Panc1 (cell line): ENCODE measurements at regions not wholly inside any gene's neighbourhood (a gene's known extent, or its start where the extent isn't known, plus 50 kb on each side); places are given as distances from the start of the nearest gene placed in this dataset.

Source experiments
- ATAC-seq: fragments of 200-7000 bp; cut with Tn5 transposase; 2 replicates; pipeline ENCODE4 v1.9.1; 2020; ENCODE audit warnings: mild to moderate bottlenecking, moderate library complexity
- BruUV-seq: library from RNA; stranded (reverse); fragments of 400-500 nt; replicated peaks from 2 replicates; lab custom pipeline; 2021; lab: Mats Ljungman, UMichigan
- CTCF ChIA-PET: fragments of 300-600 bp; sonication (Branson Sonifier 250); formaldehyde crosslinking; loops from one replicate; lab custom pipeline; 2022; ENCODE audit warnings: antibody characterized with exemption; lab: Charles Lee
- POLR2A ChIA-PET: fragments of 300-600 bp; sonication (Branson Sonifier 250); formaldehyde crosslinking; loops from one replicate; lab custom pipeline; 2022; ENCODE audit warnings: antibody characterized with exemption; lab: Charles Lee
- DNase-seq: peaks from one replicate; pipeline ENCODE4 v3.0.0-alpha.2; 2010; ENCODE audit warnings: low read depth, low spot score
- H3K27ac ChIP-seq: 2 replicates; pipeline ENCODE4 v1.5.1; 2011; ENCODE audit warnings: mild to moderate bottlenecking, low read length, inconsistent platforms
- H3K27me3 ChIP-seq: fragments of 200-500 bp; sonication (Bioruptor generic); 2 replicates; pipeline ENCODE4 v1.6.0; 2014; ENCODE audit warnings: low read length, inconsistent platforms; ENCODE audit not compliant: control insufficient read depth, insufficient read depth
- H3K36me3 ChIP-seq: fragments of 200-500 bp; sonication (Bioruptor generic); 2 replicates; pipeline ENCODE4 v1.5.1; 2014; ENCODE audit warnings: inconsistent platforms, mild to moderate bottlenecking, low read length, moderate library complexity; ENCODE audit not compliant: control insufficient read depth, insufficient read depth
- H3K4me1 ChIP-seq: 2 replicates; pipeline ENCODE4 v1.5.1; 2011; ENCODE audit warnings: inconsistent platforms, mild to moderate bottlenecking, low read length, moderate library complexity; ENCODE audit not compliant: control insufficient read depth, insufficient read depth
- H3K4me3 ChIP-seq, 2 experiments: 2 replicates each; pipeline ENCODE4 v1.5.1; 2011 to 2012; ENCODE audit warnings: low read depth in 2 of 2, low read length in 2 of 2, mild to moderate bottlenecking in 2 of 2, inconsistent platforms in 1 of 2, moderate library complexity in 1 of 2
- H3K9me3 ChIP-seq: fragments of 200-500 bp; sonication (Bioruptor generic); 2 replicates; pipeline ENCODE4 v1.5.1; 2014; ENCODE audit warnings: low read depth, mild to moderate bottlenecking, inconsistent platforms, low read length, moderate library complexity; ENCODE audit not compliant: control insufficient read depth, insufficient read depth
- POLR2AphosphoS5 ChIP-seq: IDR thresholded peaks from 2 replicates; pipeline ENCODE4 v1.6.1; 2012; ENCODE audit warnings: mild to moderate bottlenecking, low read depth, low read length, moderate library complexity
- SIN3A ChIP-seq: IDR thresholded peaks from 2 replicates; pipeline ENCODE4 v1.6.1; 2012; ENCODE audit warnings: low read depth, mild to moderate bottlenecking, low read length, moderate library complexity, borderline replicate concordance; ENCODE audit not compliant: insufficient read depth
- TCF7L2 ChIP-seq: IDR thresholded peaks from 2 replicates; pipeline ENCODE4 v1.6.1; 2011; ENCODE audit warnings: mild to moderate bottlenecking, low read depth, low read length, inconsistent platforms
- in situ Hi-C: cut with HindIII; loops from 2 replicates; pipeline ENCODE4 v1.10.0; 2016; ENCODE audit warnings: low sequenced_read_pairs, low pct_unique_long_range_greater_than_20kb
- intact Hi-C: fragments of 100-400 bp; cut with micrococcal nuclease; formaldehyde crosslinking; loops from one replicate; pipeline ENCODE4 v1.10.0; 2022; ENCODE audit not compliant: unreplicated experiment
- TF ChIP-seq, protein P1 (sequence below): fragments of 450-650 bp; IDR thresholded peaks from 2 replicates; pipeline ENCODE4 v1.5.1; 2017; ENCODE audit warnings: mild to moderate bottlenecking
- TF ChIP-seq, protein P2 (sequence below), 2 experiments: IDR thresholded peaks; 2 replicates each; pipeline ENCODE4 v1.6.1; 2011 to 2012; ENCODE audit warnings: low read depth in 2 of 2, control low read depth in 1 of 2, low read length in 1 of 2, mild to moderate bottlenecking in 1 of 2, moderate library complexity in 1 of 2; ENCODE audit not compliant: insufficient read depth in 1 of 2

DNA sequence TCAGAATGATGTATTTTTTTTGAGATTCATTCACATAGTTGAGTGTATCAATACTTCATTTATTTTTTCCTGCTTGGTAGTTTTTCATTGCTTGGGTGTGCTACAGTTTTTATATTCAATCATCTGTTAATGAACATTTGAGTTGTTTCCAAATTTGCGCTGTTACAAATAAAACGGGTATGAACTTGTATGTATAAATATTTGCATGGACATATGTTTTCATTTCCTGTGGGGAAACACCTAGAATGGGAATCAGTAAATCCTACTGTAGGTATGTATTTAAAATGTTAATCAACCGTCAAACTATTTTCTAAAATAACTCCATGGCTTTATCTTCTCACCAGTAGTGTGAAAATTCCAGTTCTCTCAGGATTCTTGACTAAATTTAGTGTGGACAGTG is 826.3 kb downstream of the EFNB2 start:
- DNase-seq (no peak), ATAC-seq (no peak)
- Histone ChIP-seq H3K9me3 (no peaks in the 10 kb centered on the region), H3K36me3 (no peaks in the 10 kb centered on the region), H3K27ac (no peak overlapping the region), H3K4me3 (no peak overlapping the region), H3K4me1 (no peaks in the 10 kb centered on the region), H3K27me3 (no peaks in the 10 kb centered on the region)
- CTCF ChIA-PET: no interaction called here
- intact Hi-C loops (no loop called here), in situ Hi-C loops (no loop called here)
- POLR2A ChIA-PET: no interaction called here
- TF ChIP-seq SIN3A: no peak
- no TSS peak for BruUV-seq

DNA sequence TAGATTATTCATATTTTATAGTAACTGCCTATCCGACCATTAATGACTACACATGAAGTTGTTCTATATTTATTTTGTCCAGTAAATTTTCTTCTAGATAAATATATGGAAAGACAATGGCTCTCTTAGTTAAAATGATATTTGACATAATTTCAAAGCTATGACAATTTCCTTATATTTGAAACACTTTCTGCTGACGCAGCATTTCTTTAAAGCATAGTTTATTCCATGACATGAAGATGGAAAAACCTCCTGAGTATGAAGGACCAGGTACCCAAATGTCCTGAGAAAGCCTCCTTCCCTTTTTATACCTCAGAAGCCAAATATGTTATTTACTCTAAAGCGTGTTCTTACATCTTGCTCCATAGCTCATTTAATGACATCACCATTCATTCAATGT is 831.6 kb downstream of the EFNB2 start:
- no peak for ATAC-seq

DNA sequence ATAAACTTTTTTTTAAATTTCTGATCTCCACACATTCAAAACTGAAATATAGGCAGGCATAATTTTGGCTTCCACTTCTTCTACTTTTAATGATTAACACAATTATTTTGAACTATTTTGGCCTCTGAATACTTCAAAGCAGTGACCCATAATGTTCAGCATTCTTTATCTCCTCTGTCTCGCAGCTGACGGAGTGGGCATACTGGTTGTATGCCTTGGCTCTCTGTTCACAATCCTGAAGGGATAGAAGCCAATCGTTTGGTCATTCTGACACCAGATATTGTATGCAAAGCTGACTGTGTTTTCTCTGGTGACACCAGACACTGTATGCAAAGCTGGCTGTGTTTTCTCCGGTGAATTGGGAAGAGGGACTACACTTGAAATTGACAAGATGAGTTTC is 833.0 kb downstream of the EFNB2 start:
- H3K36me3 ChIP-seq: no peaks in the 10 kb centered on the region
- ChIA-PET CTCF (no interaction called here), POLR2A (no interaction called here)
- ATAC-seq (no peak), DNase-seq (no peak)
- no peaks in the 10 kb centered on the region for H3K9me3 ChIP-seq
- in situ Hi-C loops (no loop called here), intact Hi-C loops (no loop called here)
- no peaks in the 10 kb centered on the region for H3K4me1 ChIP-seq
- BruUV-seq: no TSS peak
- no peak overlapping the region for H3K4me3 ChIP-seq
- H3K27me3 ChIP-seq: no peaks in the 10 kb centered on the region
- no peak overlapping the region for H3K27ac ChIP-seq
- no peak for TF ChIP-seq TCF7L2
- TF ChIP-seq, protein P1, sequence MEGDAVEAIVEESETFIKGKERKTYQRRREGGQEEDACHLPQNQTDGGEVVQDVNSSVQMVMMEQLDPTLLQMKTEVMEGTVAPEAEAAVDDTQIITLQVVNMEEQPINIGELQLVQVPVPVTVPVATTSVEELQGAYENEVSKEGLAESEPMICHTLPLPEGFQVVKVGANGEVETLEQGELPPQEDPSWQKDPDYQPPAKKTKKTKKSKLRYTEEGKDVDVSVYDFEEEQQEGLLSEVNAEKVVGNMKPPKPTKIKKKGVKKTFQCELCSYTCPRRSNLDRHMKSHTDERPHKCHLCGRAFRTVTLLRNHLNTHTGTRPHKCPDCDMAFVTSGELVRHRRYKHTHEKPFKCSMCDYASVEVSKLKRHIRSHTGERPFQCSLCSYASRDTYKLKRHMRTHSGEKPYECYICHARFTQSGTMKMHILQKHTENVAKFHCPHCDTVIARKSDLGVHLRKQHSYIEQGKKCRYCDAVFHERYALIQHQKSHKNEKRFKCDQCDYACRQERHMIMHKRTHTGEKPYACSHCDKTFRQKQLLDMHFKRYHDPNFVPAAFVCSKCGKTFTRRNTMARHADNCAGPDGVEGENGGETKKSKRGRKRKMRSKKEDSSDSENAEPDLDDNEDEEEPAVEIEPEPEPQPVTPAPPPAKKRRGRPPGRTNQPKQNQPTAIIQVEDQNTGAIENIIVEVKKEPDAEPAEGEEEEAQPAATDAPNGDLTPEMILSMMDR: no peak
- TF ChIP-seq POLR2AphosphoS5: no peak
- TF ChIP-seq, protein P2, sequence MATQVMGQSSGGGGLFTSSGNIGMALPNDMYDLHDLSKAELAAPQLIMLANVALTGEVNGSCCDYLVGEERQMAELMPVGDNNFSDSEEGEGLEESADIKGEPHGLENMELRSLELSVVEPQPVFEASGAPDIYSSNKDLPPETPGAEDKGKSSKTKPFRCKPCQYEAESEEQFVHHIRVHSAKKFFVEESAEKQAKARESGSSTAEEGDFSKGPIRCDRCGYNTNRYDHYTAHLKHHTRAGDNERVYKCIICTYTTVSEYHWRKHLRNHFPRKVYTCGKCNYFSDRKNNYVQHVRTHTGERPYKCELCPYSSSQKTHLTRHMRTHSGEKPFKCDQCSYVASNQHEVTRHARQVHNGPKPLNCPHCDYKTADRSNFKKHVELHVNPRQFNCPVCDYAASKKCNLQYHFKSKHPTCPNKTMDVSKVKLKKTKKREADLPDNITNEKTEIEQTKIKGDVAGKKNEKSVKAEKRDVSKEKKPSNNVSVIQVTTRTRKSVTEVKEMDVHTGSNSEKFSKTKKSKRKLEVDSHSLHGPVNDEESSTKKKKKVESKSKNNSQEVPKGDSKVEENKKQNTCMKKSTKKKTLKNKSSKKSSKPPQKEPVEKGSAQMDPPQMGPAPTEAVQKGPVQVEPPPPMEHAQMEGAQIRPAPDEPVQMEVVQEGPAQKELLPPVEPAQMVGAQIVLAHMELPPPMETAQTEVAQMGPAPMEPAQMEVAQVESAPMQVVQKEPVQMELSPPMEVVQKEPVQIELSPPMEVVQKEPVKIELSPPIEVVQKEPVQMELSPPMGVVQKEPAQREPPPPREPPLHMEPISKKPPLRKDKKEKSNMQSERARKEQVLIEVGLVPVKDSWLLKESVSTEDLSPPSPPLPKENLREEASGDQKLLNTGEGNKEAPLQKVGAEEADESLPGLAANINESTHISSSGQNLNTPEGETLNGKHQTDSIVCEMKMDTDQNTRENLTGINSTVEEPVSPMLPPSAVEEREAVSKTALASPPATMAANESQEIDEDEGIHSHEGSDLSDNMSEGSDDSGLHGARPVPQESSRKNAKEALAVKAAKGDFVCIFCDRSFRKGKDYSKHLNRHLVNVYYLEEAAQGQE (IDR thresholded peaks at IDR 0.05; ENCODE audit: insufficient read depth in 1 of 2, low read depth in 2 of 2, low read length in 1 of 2): no peak
- TF ChIP-seq SIN3A: no peak

More for the DNA sequence above, 831.6 kb downstream of the EFNB2 start:
- Histone ChIP-seq H3K4me3 (no peak overlapping the region), H3K27ac (no peak overlapping the region), H3K36me3 (no peaks in the 10 kb centered on the region), H3K27me3 (no peaks in the 10 kb centered on the region), H3K4me1 (no peaks in the 10 kb centered on the region), H3K9me3 (no peaks in the 10 kb centered on the region)
- BruUV-seq: no TSS peak
- intact Hi-C loops (no loop called here), in situ Hi-C loops (no loop called here)
- no peak for DNase-seq
- ChIA-PET CTCF (no interaction called here), POLR2A (no interaction called here)
- TF ChIP-seq POLR2AphosphoS5 (no peak), TCF7L2 (no peak), SIN3A (no peak)
- TF ChIP-seq, protein P2 (IDR thresholded peaks at IDR 0.05; ENCODE audit: insufficient read depth in 1 of 2, low read depth in 2 of 2, low read length in 1 of 2): no peak
- TF ChIP-seq, protein P1: no peak
